Chondrocyte (in vitro differentiated cells): ENCODE measurements at regions not wholly inside any gene's neighbourhood (a gene's known extent, or its start where the extent isn't known, plus 50 kb on each side); places are given as distances from the start of the nearest gene placed in this dataset.

Experiments used
- DNase-seq: peaks from one replicate; pipeline ENCODE4 v3.0.0; 2021; ENCODE audit warnings: mixed read lengths, low spot score
- H3K27ac Mint-ChIP-seq: one replicate; pipeline ENCODE4 v1.8.0; 2021; ENCODE audit warnings: mild to moderate bottlenecking, moderate library complexity, mixed read lengths; ENCODE audit not compliant: unreplicated experiment
- H3K27me3 Mint-ChIP-seq: 2 replicates; pipeline ENCODE4 v1.8.0; 2021; ENCODE audit warnings: low read depth, mixed read lengths
- H3K36me3 Mint-ChIP-seq: 2 replicates; pipeline ENCODE4 v1.8.0; 2021; ENCODE audit warnings: low read depth, mixed read lengths
- H3K4me1 Mint-ChIP-seq: 2 replicates; pipeline ENCODE4 v1.8.0; 2021; ENCODE audit warnings: low read depth, mild to moderate bottlenecking, mixed read lengths
- H3K4me3 Mint-ChIP-seq: one replicate; pipeline ENCODE4 v1.8.0; 2021; ENCODE audit warnings: mild to moderate bottlenecking, moderate library complexity, mixed read lengths; ENCODE audit not compliant: unreplicated experiment
- H3K9me3 Mint-ChIP-seq: 2 replicates; pipeline ENCODE4 v1.8.0; 2021; ENCODE audit warnings: low read depth, mixed read lengths
- CTCF ChIP-seq: fragments of 200-600 bp; sonication (generic); IDR thresholded peaks from 2 replicates; pipeline ENCODE4 v1.5.0; 2021; ENCODE audit warnings: antibody characterized with exemption, mild to moderate bottlenecking, moderate library complexity

GRCh38 chr9:22238809-22239684, 207.6 kb upstream of the DMRTA1 start:
- peak; percentile 82 for TF ChIP-seq CTCF
- no peaks in the 10 kb centered on the region for H3K36me3 Mint-ChIP-seq
- DNase-seq, result no peak
- peaks cover 11% of the 10 kb centered on the region for H3K9me3 Mint-ChIP-seq
- H3K27me3 Mint-ChIP-seq, result no peaks in the 10 kb centered on the region
- H3K27ac Mint-ChIP-seq, result peak overlapping the region; percentile 98
- H3K4me1 Mint-ChIP-seq, result peaks cover 73% of the 10 kb centered on the region
- peak overlapping the region; percentile 69 for H3K4me3 Mint-ChIP-seq

GRCh38 chr9:22240619-22241018, 206.0 kb upstream of the DMRTA1 start:
- no peaks in the 10 kb centered on the region for H3K27me3 Mint-ChIP-seq
- H3K4me3 Mint-ChIP-seq, result no peak overlapping the region
- H3K27ac Mint-ChIP-seq, result peak overlapping the region; percentile 53
- TF ChIP-seq CTCF, result no peak
- H3K4me1 Mint-ChIP-seq, result peaks cover 87% of the 10 kb centered on the region
- H3K9me3 Mint-ChIP-seq, result no peaks in the 10 kb centered on the region
- no peaks in the 10 kb centered on the region for H3K36me3 Mint-ChIP-seq
- no peak for DNase-seq

- Mint-ChIP-seq H3K27me3 (no peaks in the 10 kb centered on the region), H3K27ac (peak overlapping the region; percentile 53), H3K9me3 (no peaks in the 10 kb centered on the region), H3K36me3 (no peaks in the 10 kb centered on the region), H3K4me1 (peaks cover 85% of the 10 kb centered on the region), H3K4me3 (no peak overlapping the region)
- no peak for DNase-seq
- no peak for TF ChIP-seq CTCF
These were observed 205.6 kb upstream of the DMRTA1 start for GRCh38 chr9:22241024-22241423.

GRCh38 chr9:22241611-22242010, 205.0 kb upstream of the DMRTA1 start:
- no peaks in the 10 kb centered on the region for H3K27me3 Mint-ChIP-seq
- H3K4me3 Mint-ChIP-seq, result peak overlapping the region; percentile 17
- no peak for DNase-seq
- peaks cover 85% of the 10 kb centered on the region for H3K4me1 Mint-ChIP-seq
- no peak for TF ChIP-seq CTCF
- H3K27ac Mint-ChIP-seq, result peak overlapping the region; percentile 46
- no peaks in the 10 kb centered on the region for H3K9me3 Mint-ChIP-seq
- peaks cover under 1% of the 10 kb centered on the region for H3K36me3 Mint-ChIP-seq

- Mint-ChIP-seq H3K4me3 (no peak overlapping the region), H3K27ac (peak overlapping the region; percentile 62), H3K9me3 (peaks cover 6% of the 10 kb centered on the region), H3K4me1 (peaks cover 59% of the 10 kb centered on the region), H3K36me3 (peaks cover 7% of the 10 kb centered on the region), H3K27me3 (no peaks in the 10 kb centered on the region)
- no peak for DNase-seq
- TF ChIP-seq CTCF, result peak; percentile 80
These were observed 202.2 kb upstream of the DMRTA1 start for GRCh38 chr9:22244139-22245011.
